Dendritic cell treated with granulocyte-macrophage colony-stimulating factor and Interleukin-4, amounts not matched to agents 40 ng/mL and 50 ng/mL, for 4 days (primary cell): ENCODE measurements at regions not wholly inside any gene's neighbourhood (a gene's known extent, or its start where the extent isn't known, plus 50 kb on each side); places are given as distances from the start of the nearest gene placed in this dataset.

Experiments used
- H3K27ac Mint-ChIP-seq: one replicate; pipeline ENCODE4 v1.8.0; 2022; ENCODE audit warnings: mild to moderate bottlenecking, mixed read lengths
- H3K27me3 Mint-ChIP-seq: one replicate; pipeline ENCODE4 v1.8.0; 2022; ENCODE audit warnings: mild to moderate bottlenecking, mixed read lengths
- H3K36me3 Mint-ChIP-seq: one replicate; pipeline ENCODE4 v1.8.0; 2022; ENCODE audit warnings: low read depth, mixed read lengths
- H3K4me1 Mint-ChIP-seq: one replicate; pipeline ENCODE4 v1.8.0; 2022; ENCODE audit warnings: low read depth, mixed read lengths
- H3K4me3 Mint-ChIP-seq: one replicate; pipeline ENCODE4 v1.8.0; 2022; ENCODE audit warnings: mild to moderate bottlenecking, moderate library complexity, mixed read lengths
- H3K9me3 Mint-ChIP-seq: one replicate; pipeline ENCODE4 v1.8.0; 2022; ENCODE audit warnings: mixed read lengths
- intact Hi-C: fragments of 100-400 bp; cut with micrococcal nuclease; formaldehyde crosslinking; loops from one replicate; pipeline ENCODE4 v1.15.0; 2022

DNA sequence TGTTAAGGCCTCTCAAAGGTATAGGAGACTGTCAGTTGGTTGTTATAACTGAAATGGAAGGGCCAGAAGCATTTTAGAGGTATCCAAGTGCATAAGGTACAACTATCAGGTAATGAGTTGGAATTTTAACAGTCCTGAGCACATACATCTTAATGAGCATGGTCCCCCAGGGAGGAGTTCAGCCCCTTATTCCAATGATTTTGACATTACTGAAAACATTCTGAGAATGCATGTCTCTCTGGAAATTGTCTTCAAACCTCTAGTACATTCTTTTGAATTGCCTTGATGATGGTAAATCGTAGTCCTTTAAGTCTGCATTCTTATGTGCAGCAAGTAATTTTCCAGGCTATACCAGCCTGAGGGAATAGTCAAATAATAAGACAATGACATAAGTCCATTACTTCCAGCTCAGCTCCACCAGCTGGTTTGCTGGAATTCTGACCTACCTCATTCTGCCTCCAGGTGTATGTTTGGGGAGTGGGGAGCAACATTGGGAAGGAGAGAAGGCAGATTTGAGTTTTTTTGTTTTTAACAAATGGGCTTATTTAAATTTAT lies 239.2 kb downstream of the MSRB3 start:
- Mint-ChIP-seq H3K4me1 (no peaks in the 10 kb centered on the region), H3K4me3 (no peak overlapping the region), H3K27ac (no peak overlapping the region), H3K36me3 (no peaks in the 10 kb centered on the region), H3K9me3 (no peaks in the 10 kb centered on the region), H3K27me3 (no peaks in the 10 kb centered on the region)
- intact Hi-C loops: no loop called here

DNA sequence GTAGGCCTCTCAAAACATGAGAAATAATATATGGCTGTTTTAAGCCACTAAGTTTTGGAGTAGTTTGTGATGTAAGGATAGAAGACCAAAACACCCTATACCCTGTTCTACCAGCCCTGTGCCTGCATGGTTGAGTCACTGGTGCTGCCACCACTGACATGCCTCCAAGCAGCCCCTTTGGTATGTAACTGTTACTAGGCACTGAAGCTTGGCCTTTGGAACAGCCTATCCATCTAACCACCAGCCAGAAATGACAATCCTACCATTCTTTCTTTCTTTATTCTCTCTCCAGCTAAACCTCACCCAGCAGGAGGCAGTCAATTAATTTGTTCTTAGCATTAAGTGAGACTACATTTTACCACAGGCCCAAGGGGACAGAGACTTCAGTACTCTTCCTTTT lies 240.3 kb downstream of the MSRB3 start:
- Mint-ChIP-seq H3K4me1 (no peaks in the 10 kb centered on the region), H3K36me3 (no peaks in the 10 kb centered on the region), H3K27me3 (no peaks in the 10 kb centered on the region), H3K27ac (no peak overlapping the region), H3K9me3 (no peaks in the 10 kb centered on the region), H3K4me3 (no peak overlapping the region)
- intact Hi-C loops: no loop called here

DNA sequence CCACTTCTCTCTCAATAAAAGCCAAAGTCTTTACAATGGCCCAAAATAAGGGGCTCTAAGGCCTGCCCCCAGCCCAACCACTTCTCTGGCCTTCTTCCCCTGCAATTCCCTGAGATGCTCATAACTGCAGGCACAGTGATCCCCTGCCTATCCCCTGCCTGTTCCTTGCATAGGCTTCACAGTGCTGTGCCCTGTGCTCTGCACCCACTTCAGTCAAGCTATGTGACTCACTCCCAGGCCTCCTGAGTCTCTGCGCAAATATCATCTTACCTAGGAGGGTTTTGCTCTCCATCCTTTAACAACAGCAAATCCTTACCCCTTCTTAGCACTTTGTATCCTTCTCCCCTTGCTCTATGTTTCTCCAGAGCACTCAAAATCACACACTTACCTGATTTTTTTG lies 242.2 kb downstream of the MSRB3 start:
- Mint-ChIP-seq H3K27me3 (no peaks in the 10 kb centered on the region), H3K36me3 (no peaks in the 10 kb centered on the region), H3K4me1 (no peaks in the 10 kb centered on the region), H3K9me3 (no peaks in the 10 kb centered on the region), H3K4me3 (no peak overlapping the region), H3K27ac (no peak overlapping the region)
- intact Hi-C loops: no loop called here

DNA sequence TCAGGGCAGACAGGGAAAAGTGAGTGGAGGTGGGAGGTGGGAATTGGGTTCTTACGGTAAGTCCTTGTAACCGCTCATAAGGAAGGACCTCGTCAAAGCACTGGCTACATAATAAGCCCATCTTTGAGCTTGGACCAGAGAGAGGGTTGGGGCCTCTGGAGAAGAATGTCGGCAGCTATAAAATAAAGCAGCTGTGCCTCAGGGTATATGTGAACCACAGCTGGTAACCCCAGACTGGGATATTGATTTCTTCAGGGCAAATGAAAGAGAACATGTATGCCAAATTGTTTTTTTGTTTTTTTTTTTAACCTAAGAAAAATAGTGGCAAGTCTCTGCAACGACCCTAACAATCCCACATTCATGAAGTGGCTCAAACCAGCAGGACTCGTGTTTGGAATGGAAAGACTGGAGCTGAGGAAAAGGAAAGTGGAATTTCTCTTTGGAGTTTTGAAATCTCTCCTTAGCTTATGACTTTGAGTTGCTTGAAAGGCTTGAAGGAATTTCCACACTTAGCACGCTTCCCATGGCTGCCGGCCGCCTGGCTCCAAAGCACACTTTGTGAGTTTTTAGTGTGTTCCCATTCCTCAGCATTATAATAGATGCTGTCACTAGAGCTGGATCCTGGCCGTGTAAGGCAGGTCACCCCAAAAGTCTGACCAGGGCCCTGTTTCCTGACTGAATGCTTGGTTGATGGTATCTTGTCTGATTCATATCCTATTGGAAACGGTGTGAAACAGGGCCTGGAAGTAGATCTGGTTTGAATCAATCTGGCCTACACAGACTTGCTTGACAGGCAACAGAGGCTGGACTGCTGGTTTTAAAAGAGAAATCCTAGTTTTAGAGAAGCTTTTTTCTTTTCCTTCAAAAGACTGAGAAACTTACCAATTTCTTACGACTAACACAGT lies 244.7 kb downstream of the MSRB3 start:
- H3K4me3 Mint-ChIP-seq: no peak overlapping the region
- H3K9me3 Mint-ChIP-seq: no peaks in the 10 kb centered on the region
- intact Hi-C loops: no loop called here
- no peaks in the 10 kb centered on the region for H3K27me3 Mint-ChIP-seq
- H3K36me3 Mint-ChIP-seq: no peaks in the 10 kb centered on the region
- H3K27ac Mint-ChIP-seq: no peak overlapping the region
- H3K4me1 Mint-ChIP-seq: no peaks in the 10 kb centered on the region

- Mint-ChIP-seq H3K27ac (no peak overlapping the region), H3K9me3 (no peaks in the 10 kb centered on the region), H3K4me1 (no peaks in the 10 kb centered on the region), H3K4me3 (no peak overlapping the region), H3K27me3 (no peaks in the 10 kb centered on the region), H3K36me3 (no peaks in the 10 kb centered on the region)
- intact Hi-C loops: no loop called here
Measured at GRCh38 chr12:65524666-65525065, 246.2 kb downstream of the MSRB3 start.

DNA sequence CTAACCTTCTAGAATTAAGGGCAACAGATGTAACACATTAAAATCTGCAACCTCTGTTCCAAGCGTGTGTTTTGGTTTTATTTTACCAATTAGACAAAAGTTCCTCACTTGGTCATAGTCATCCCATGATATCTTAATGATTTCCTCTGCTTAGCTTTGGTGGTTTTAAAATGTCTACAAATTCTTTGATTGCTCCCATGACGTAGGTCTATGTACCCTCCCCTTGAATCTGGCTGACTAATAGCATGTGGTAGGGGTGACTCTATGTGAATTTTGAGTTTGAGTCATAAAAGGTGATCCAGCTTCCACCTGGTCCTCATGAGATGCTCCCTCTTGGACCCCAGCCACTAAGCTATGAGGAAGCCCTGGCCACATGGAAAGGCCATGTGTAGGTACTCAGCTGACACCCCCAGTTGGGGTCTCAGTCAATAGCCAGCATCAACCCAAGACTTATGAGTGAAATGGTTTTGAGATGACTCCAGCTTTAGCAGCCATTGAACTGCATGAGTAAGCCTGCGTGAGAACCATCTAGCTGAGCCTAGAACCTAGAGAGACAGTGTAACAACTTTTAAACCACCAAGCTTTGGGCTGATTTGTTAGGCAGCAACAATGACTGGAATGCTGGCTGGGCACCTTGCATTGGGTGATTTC lies 247.1 kb downstream of the MSRB3 start:
- intact Hi-C loops: no loop called here
- H3K27me3 Mint-ChIP-seq: no peaks in the 10 kb centered on the region
- H3K36me3 Mint-ChIP-seq: no peaks in the 10 kb centered on the region
- H3K4me1 Mint-ChIP-seq: no peaks in the 10 kb centered on the region
- H3K9me3 Mint-ChIP-seq: no peaks in the 10 kb centered on the region
- no peak overlapping the region for H3K4me3 Mint-ChIP-seq
- H3K27ac Mint-ChIP-seq: no peak overlapping the region

GRCh38 chr12:65526311-65526710 lies 247.8 kb downstream of the MSRB3 start:
- Mint-ChIP-seq H3K27ac (no peak overlapping the region), H3K4me1 (no peaks in the 10 kb centered on the region), H3K9me3 (no peaks in the 10 kb centered on the region), H3K27me3 (no peaks in the 10 kb centered on the region), H3K4me3 (no peak overlapping the region), H3K36me3 (no peaks in the 10 kb centered on the region)
- intact Hi-C loops: no loop called here

GRCh38 chr12:65528127-65528526 lies 249.6 kb downstream of the MSRB3 start:
- intact Hi-C loops: no loop called here
- no peaks in the 10 kb centered on the region for H3K9me3 Mint-ChIP-seq
- H3K27me3 Mint-ChIP-seq: no peaks in the 10 kb centered on the region
- no peaks in the 10 kb centered on the region for H3K36me3 Mint-ChIP-seq
- H3K4me3 Mint-ChIP-seq: no peak overlapping the region
- no peak overlapping the region for H3K27ac Mint-ChIP-seq
- H3K4me1 Mint-ChIP-seq: peaks cover 1% of the 10 kb centered on the region

DNA sequence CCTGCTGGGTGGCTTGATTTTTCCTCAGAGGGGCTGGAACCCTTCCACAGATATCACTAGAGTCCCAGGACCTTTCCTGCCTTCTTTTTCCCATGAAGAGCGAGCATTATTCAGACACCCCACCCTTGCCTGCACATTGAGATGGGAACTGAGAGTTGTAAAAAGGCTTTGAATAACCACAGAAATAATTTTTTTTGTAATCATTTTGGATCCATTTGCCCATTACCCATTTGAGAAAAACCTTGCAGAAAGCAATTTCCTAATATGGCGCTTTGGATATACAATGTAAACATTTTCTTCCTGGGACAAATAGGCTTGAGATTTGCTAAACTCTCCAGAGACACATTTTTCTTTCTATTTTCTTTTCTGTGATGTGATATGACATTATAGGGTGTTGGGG lies 250.6 kb downstream of the MSRB3 start:
- Mint-ChIP-seq H3K4me3 (no peak overlapping the region), H3K36me3 (no peaks in the 10 kb centered on the region), H3K9me3 (no peaks in the 10 kb centered on the region), H3K4me1 (peaks cover 5% of the 10 kb centered on the region), H3K27ac (no peak overlapping the region), H3K27me3 (no peaks in the 10 kb centered on the region)
- intact Hi-C loops: no loop called here

DNA sequence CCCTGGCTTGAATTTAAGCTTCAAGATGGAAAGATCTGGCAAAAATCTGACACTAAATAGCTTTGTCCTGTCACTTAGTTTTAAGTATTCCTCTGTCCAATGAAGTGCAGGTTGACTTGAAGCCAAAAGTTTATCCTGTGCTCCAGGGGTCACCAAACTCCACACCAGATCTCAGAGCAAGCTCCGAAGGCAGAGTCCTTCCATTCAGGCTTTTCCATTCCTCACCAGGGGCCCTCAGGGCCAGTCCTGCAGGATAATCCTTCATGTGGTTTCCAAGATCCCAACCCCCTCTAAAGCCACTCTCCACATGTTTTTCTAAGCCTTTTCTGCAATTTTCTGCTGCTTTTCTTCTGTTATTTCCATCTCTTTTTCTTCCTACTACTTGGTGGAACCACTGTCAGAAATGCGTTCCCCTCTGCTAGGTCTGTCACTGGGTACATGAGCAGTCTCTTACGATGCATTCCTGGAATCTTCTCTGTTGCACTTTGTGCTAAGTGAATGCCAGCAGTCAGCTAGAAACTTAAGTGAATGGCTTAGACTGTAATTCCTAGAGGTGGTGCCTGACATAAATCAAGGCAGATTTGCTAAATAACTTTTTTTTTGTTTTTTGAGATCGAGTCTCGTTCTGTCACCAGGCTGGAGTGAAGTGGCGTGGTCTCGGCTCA lies 251.4 kb downstream of the MSRB3 start:
- no peak overlapping the region for H3K27ac Mint-ChIP-seq
- H3K9me3 Mint-ChIP-seq: no peaks in the 10 kb centered on the region
- H3K36me3 Mint-ChIP-seq: no peaks in the 10 kb centered on the region
- no peaks in the 10 kb centered on the region for H3K27me3 Mint-ChIP-seq
- intact Hi-C loops: no loop called here
- H3K4me1 Mint-ChIP-seq: peaks cover 5% of the 10 kb centered on the region
- no peak overlapping the region for H3K4me3 Mint-ChIP-seq

DNA sequence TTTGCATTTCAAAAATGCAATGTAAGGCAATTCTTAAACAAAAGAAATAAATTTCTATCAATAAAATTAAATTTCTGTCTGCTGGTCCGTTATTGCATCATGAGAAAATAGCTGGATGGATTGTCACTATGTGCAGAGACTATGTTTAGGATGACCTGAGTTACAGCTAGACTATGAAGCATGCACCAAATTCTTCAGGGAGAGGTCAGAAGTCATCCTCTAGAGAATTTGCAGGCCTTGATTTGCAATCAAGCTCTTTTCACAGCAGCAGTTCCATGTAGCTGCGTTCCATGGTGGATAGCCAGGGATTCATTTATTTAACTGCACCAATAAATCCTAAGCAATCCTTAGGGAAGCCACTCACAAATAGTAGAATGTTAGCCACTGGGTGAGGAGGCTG lies 253.7 kb downstream of the MSRB3 start:
- Mint-ChIP-seq H3K4me1 (peaks cover 5% of the 10 kb centered on the region), H3K9me3 (no peaks in the 10 kb centered on the region), H3K27ac (no peak overlapping the region), H3K27me3 (no peaks in the 10 kb centered on the region), H3K4me3 (no peak overlapping the region), H3K36me3 (no peaks in the 10 kb centered on the region)
- intact Hi-C loops: no loop called here

- Mint-ChIP-seq H3K36me3 (no peaks in the 10 kb centered on the region), H3K27me3 (no peaks in the 10 kb centered on the region), H3K4me1 (peaks cover 5% of the 10 kb centered on the region), H3K9me3 (peaks cover 2% of the 10 kb centered on the region), H3K4me3 (no peak overlapping the region), H3K27ac (no peak overlapping the region)
- intact Hi-C loops: no loop called here
Measured at GRCh38 chr12:65532764-65533163, 254.3 kb downstream of the MSRB3 start.

- H3K27ac Mint-ChIP-seq: no peak overlapping the region
- peaks cover 8% of the 10 kb centered on the region for H3K9me3 Mint-ChIP-seq
- H3K4me3 Mint-ChIP-seq: no peak overlapping the region
- H3K36me3 Mint-ChIP-seq: no peaks in the 10 kb centered on the region
- intact Hi-C loops: no loop called here
- H3K4me1 Mint-ChIP-seq: peaks cover 5% of the 10 kb centered on the region
- H3K27me3 Mint-ChIP-seq: no peaks in the 10 kb centered on the region
Measured at GRCh38 chr12:65533177-65533883, 254.8 kb downstream of the MSRB3 start.
